ENCODE measurements at regions not wholly inside any gene's neighbourhood (a gene's known extent, or its start where the extent isn't known, plus 50 kb on each side); places are given as distances from the start of the nearest gene placed in this dataset.
A peak's percentile ranks its signal among the peaks of the same experiment; 100 is the strongest.

DNA sequence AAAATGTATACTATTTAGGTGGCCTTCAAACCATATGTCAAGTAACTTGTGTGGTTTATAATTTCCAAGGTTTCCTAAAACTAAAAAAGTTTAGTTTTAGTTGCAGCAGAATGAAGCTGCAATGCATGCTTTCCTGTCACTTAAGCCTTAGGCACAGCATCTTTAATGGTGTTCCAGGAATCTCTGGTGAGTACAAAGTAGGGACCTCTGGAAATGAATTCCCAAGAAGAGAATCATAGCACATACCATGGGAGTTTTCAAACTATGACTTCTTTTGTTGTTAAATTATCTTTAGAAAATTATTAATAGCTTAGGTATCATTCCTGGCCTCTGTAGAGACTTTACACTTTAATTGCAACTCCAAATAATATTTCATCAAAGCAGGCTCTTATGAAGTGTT lies 1005.9 kb upstream of the PABPC4L start:
- no peak for DNase-seq

GRCh38 chr4:135204311-135204710 lies 1002.7 kb upstream of the PABPC4L start:
- DNase-seq, result no peak

DNA sequence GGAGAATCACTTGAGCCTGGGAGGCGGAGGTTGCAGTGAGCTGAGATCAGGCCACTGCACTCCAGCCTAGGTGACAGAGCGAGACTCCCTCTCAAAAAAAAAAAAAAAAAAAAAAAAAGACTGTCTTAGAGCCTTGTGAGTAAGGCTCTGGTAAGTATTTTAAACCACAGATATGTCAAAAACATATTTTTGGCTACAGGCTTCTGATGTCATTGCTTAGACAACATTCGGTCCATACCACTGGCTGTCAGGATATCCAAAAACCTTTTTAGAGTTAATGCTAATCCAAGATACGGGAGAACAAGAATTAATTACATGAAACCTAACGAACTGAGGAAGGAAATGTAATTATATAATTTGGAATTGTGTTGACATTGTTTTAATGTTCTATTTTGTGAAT lies 999.5 kb upstream of the PABPC4L start:
- no peak for DNase-seq

- no peak for DNase-seq
These were observed 996.1 kb upstream of the PABPC4L start for GRCh38 chr4:135197641-135198040.

DNA sequence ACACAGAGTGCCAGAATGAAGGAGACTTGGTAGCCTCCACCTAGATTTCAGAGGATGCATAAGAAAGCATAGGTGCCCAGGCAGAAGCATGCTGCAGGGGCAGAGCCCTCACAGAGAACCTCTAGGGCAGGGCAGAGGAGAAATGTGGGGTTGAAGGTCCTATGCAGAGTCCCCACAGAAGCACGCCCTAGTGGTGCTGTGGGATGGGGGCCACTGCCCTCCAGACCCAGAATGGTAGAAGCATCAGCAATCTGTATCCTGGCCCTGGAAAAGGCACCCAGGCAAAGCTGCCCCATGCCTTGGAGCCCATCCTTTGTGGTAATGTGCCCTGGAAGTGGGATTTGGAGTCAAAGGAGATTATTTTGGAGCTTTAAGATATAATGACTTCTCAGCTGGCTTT lies 992.9 kb upstream of the PABPC4L start:
- DNase-seq, result no peak

DNA sequence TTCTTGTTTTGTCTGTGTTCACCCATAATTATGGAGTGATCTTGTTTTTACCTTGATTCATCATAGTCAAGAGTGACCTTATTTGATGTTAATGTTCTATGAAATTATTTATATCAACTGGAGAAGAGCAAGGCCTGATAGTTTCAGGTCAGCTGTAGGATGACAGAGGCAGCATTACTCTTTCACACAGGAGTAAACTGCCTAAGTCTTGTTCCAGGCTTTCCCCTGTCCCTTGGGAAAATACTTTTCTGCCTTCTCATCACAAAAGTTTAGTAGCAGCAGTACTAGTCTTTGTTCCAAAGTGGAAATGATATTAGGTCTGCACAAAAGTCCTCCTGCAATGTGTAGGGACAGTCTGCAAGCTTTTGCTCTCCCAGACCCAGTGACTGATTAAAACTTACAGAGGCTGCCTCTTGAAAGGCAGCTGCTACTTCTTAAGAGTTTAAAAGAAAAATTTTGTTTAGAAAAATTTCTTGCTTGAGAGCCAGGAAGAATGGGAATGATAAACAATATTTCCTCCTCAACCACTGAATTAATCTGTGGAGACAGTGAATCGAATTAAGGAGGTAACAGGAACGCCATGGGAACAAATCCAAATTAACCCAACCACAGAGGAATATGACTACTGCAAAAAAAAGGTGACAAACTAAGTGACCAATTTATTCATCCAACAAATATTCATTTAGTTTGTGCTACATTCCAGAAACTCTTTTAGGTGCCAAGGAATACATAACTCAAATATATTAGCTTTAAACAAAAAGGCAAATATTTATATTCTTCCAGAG lies 991.4 kb upstream of the PABPC4L start:
- DNase-seq, result no peak

DNA sequence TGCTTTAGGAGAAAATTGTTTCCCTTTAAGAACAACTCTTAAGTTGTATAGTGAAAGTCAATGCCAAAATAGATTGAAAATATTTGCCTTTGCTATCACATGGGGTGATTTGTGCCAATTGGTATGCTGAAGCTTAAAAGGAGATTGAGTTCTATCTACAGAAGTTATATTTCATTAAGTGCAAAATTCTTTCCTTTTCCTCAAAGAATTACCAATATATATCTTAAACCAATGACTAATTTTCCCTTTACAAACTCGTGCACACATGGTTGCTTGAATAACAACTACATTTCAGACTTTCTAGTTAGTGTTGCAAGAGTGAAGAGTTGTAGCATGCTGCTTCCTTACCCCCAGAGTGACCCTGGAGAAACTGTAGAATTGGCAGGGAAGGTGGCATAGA lies 990.0 kb upstream of the PABPC4L start:
- no peak for DNase-seq

DNA sequence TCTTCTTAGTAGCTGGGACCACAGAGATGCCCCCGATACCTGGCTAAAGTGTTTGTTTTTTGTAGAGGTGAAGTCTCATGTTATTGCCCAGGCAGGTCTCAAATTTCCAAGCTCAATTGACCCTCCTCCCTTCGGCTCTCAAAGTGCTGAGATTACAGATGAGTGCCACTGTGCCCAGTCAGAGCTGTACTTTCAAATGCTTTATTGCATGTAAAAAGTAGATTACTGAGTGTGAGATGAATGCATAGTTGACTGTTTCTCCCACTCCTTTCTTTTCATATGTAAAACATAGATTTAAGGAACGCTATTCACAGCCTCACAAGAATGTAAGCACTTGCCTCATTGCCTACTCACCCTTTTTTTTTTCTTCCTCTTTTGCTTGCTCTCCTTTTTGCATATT lies 984.4 kb upstream of the PABPC4L start:
- DNase-seq, result no peak

GRCh38 chr4:135185256-135185655 lies 983.7 kb upstream of the PABPC4L start:
- no peak for DNase-seq

GRCh38 chr4:135184715-135185114 lies 983.1 kb upstream of the PABPC4L start:
- no peak for DNase-seq

GRCh38 chr4:135177321-135177720 lies 975.7 kb upstream of the PABPC4L start:
- no peak for DNase-seq

DNA sequence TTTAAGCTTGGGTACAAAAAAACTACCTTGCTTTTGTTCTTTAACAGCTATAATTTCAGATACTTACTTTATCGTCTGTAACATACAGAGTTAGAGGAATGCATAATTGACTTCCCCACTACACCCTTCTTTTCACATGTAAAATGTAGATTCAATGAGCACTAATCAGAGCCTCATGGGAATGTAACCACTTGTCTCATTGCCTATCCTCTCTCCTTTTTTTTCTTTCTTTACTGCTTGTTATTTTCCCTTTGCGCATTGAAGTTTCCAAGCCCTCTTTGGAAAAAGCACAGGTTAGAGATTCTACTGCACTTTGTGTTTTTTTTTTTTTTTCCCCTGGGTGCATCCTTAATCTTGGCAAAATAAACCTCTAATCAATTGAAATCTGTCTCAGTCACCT lies 965.1 kb upstream of the PABPC4L start:
- no peak for DNase-seq

- no peak for DNase-seq
These were observed 963.0 kb upstream of the PABPC4L start for GRCh38 chr4:135164601-135165000.

- no peak for DNase-seq
These were observed 942.9 kb upstream of the PABPC4L start for GRCh38 chr4:135144498-135144897.

GRCh38 chr4:135124196-135124595 lies 922.6 kb upstream of the PABPC4L start:
- no peak for DNase-seq

GRCh38 chr4:135123632-135124031 lies 922.0 kb upstream of the PABPC4L start:
- no peak for DNase-seq

DNA sequence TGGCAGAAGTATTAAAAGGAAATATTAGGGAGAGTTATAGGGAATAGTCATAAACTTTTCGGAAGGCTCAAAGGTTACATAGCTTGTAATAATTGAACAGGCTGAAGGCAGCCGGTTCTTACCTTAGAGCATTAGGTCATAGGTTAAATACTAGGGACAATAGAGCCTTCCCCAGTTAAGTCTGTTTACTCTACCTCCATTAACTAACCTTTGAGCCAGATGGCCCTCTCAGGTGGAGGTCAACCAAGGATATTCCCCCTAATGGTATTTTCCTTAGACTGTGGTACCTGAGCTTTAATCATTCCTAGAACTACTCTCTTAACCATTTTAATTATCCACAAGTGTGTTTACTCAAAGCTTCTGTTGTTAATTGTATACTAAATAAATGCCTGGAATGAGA lies 920.9 kb upstream of the PABPC4L start:
- DNase-seq, result peak; percentile 4

GRCh38 chr4:135120195-135120594 lies 918.6 kb upstream of the PABPC4L start:
- DNase-seq, result no peak

- DNase-seq, result no peak
These were observed 912.5 kb upstream of the PABPC4L start for GRCh38 chr4:135114079-135114478.

- DNase-seq, result no peak
These were observed 896.5 kb upstream of the PABPC4L start for GRCh38 chr4:135098061-135098460.

GRCh38 chr4:135073389-135073788 lies 871.8 kb upstream of the PABPC4L start:
- no peak for DNase-seq

DNA sequence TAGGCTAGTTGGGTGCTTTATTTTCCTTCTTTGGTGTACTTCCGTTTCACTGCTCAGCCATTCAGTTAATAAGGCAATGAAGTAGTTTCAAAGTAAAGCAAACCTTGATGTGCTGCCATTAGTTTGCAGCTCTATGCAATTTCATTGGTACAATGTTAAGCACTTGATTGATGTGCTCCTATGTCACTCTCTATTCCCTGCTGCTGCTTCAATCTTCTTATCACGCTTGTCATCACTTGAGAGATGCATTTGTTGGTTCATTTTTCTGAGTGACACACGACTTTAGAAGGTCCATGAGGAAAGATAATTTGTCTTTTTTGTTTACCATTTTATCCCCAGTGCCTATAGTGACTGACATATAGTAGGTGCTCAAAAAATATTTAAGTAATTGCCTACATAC lies 871.0 kb upstream of the PABPC4L start:
- no peak for DNase-seq

DNA sequence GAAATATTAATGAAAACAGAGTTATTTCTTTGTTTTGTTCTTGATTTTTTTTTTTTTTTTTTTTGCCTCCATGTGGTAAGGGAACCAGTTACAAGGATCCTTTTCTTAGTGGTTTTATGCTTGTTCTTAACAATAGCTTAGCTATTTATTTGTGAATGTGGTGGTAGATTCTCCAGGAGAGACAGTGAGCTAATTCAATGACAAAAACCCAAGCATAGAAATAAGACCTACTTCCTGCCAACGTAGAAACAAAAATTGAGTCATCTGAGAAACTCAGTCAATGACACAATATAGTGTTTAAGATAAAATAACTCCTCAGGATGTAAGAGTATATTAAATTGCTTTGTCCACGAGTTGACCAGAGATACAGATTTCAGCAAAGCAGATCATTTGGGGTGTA lies 863.8 kb upstream of the PABPC4L start:
- DNase-seq, result no peak

GRCh38 chr4:135050086-135050717 lies 848.6 kb upstream of the PABPC4L start:
- DNase-seq, result peak; percentile 4

DNA sequence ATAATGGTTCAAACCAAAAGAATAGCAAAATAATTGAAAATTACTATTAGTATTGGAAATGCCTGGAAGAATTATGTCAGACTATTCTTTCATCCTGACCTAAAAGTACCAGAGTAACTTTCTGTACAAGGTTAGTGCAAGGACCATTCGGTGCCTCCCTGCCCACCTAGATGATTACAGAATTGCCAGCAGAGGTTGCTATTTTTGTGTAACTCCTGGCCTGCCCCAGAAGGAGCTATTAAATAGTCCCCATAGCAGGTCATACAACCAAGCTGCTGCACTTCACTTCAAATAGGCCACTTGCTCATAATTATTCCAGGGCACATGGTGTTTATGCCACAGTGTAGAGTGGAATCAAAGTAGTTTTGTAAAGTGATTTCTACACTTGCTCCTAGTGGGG lies 831.1 kb upstream of the PABPC4L start:
- no peak for DNase-seq
